WERI-Rb-1 (cell line): ENCODE measurements at regions not wholly inside any gene's neighbourhood (a gene's known extent, or its start where the extent isn't known, plus 50 kb on each side); places are given as distances from the start of the nearest gene placed in this dataset.
A peak's percentile ranks its signal among the peaks of the same experiment; 100 is the strongest.

Experiments used
- DNase-seq: peaks from one replicate; pipeline ENCODE4 v3.0.0-alpha.2; 2020
- H3K27ac ChIP-seq: fragments of 250-450 bp; sonication (Bioruptor Pico); 2 replicates; pipeline ENCODE4 v1.5.1; 2020; ENCODE audit warnings: mild to moderate bottlenecking, moderate library complexity
- H3K27me3 ChIP-seq: fragments of 250-450 bp; sonication (Bioruptor Pico); 2 replicates; pipeline ENCODE4 v1.5.1; 2021; ENCODE audit warnings: mild to moderate bottlenecking, low read depth, moderate library complexity; ENCODE audit not compliant: insufficient read depth, severe bottlenecking
- H3K36me3 ChIP-seq: fragments of 250-450 bp; sonication (Bioruptor Pico); 2 replicates; pipeline ENCODE4 v1.5.1; 2020; ENCODE audit warnings: mild to moderate bottlenecking, moderate library complexity
- H3K4me3 ChIP-seq: 2 replicates; pipeline ENCODE4 v1.5.1; 2011; ENCODE audit warnings: low read depth, mild to moderate bottlenecking, control low read depth, low read length
- H3K9me3 ChIP-seq: fragments of 250-450 bp; sonication (Bioruptor Pico); 2 replicates; pipeline ENCODE4 v1.5.1; 2021; ENCODE audit warnings: mild to moderate bottlenecking, moderate library complexity; ENCODE audit not compliant: severe bottlenecking
- CTCF ChIP-seq: IDR thresholded peaks from 2 replicates; pipeline ENCODE4 v1.5.1; 2011; ENCODE audit warnings: low read depth, mild to moderate bottlenecking, control low read depth, inconsistent platforms, low read length

GRCh38 chr2:52835909-52836308, 931.7 kb upstream of the CHAC2 start:
- no peak for TF ChIP-seq CTCF
- H3K27me3 ChIP-seq = no peaks in the 10 kb centered on the region
- no peaks in the 10 kb centered on the region for H3K36me3 ChIP-seq
- H3K4me3 ChIP-seq = no peak overlapping the region
- H3K27ac ChIP-seq = no peak overlapping the region
- DNase-seq = no peak
- H3K9me3 ChIP-seq = no peaks in the 10 kb centered on the region

GRCh38 chr2:52831216-52831615, 936.4 kb upstream of the CHAC2 start:
- no peaks in the 10 kb centered on the region for H3K36me3 ChIP-seq
- TF ChIP-seq CTCF = no peak
- no peak overlapping the region for H3K27ac ChIP-seq
- H3K4me3 ChIP-seq = no peak overlapping the region
- no peaks in the 10 kb centered on the region for H3K27me3 ChIP-seq
- no peaks in the 10 kb centered on the region for H3K9me3 ChIP-seq
- DNase-seq = no peak

GRCh38 chr2:52828112-52828511, 939.5 kb upstream of the CHAC2 start:
- Histone ChIP-seq H3K4me3 (no peak overlapping the region), H3K9me3 (no peaks in the 10 kb centered on the region), H3K27me3 (no peaks in the 10 kb centered on the region), H3K27ac (no peak overlapping the region), H3K36me3 (no peaks in the 10 kb centered on the region)
- no peak for DNase-seq
- no peak for TF ChIP-seq CTCF

- no peaks in the 10 kb centered on the region for H3K27me3 ChIP-seq
- H3K4me3 ChIP-seq = no peak overlapping the region
- DNase-seq = peak; percentile 12
- peak; percentile 36; the same call in 1 of the 2 replicates for TF ChIP-seq CTCF
- H3K9me3 ChIP-seq = no peaks in the 10 kb centered on the region
- H3K27ac ChIP-seq = no peak overlapping the region
- H3K36me3 ChIP-seq = no peaks in the 10 kb centered on the region
These were observed 946.0 kb upstream of the CHAC2 start for GRCh38 chr2:52821631-52822030.

GRCh38 chr2:52818958-52819357, 948.6 kb upstream of the CHAC2 start:
- H3K27ac ChIP-seq = no peak overlapping the region
- no peak overlapping the region for H3K4me3 ChIP-seq
- H3K27me3 ChIP-seq = no peaks in the 10 kb centered on the region
- no peaks in the 10 kb centered on the region for H3K36me3 ChIP-seq
- TF ChIP-seq CTCF = no peak
- DNase-seq = no peak
- no peaks in the 10 kb centered on the region for H3K9me3 ChIP-seq

- TF ChIP-seq CTCF = peak; percentile 43
- no peak for DNase-seq
These were observed 957.1 kb upstream of the CHAC2 start for GRCh38 chr2:52810460-52810859.

More at GRCh38 chr2:52810460-52810859, 957.1 kb upstream of the CHAC2 start:
- Histone ChIP-seq H3K9me3 (no peaks in the 10 kb centered on the region), H3K36me3 (no peaks in the 10 kb centered on the region), H3K27me3 (no peaks in the 10 kb centered on the region), H3K27ac (no peak overlapping the region), H3K4me3 (no peak overlapping the region)
